ENCODE measurements at regions not wholly inside any gene's neighbourhood (a gene's known extent, or its start where the extent isn't known, plus 50 kb on each side); places are given as distances from the start of the nearest gene placed in this dataset.
"Not testable (repeated sequence)": the region's sequence is repeated elsewhere in the genome, so short reads cannot be mapped to it uniquely, and the experiment has no call there.

DNA sequence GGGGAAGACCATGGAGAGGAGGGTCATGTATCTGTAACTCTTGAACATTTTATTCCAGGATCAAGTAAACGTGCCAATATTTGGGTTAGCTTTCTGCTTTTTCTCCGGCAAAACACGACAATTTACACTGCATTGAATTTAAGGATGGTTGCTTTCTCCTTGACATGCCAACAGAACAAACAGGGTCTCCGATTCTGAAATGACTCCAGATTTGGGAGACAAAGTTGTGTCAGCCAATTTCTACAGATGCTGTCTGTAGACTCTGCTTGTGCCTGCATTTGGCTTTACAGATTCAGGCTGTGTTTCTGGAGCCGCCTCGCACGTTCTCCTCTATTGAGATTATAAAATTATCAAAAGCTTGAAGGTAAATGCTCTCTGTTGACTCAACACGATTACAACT, 207.0 kb downstream of the ASMT start:
- TF ChIP-seq, protein P1, sequence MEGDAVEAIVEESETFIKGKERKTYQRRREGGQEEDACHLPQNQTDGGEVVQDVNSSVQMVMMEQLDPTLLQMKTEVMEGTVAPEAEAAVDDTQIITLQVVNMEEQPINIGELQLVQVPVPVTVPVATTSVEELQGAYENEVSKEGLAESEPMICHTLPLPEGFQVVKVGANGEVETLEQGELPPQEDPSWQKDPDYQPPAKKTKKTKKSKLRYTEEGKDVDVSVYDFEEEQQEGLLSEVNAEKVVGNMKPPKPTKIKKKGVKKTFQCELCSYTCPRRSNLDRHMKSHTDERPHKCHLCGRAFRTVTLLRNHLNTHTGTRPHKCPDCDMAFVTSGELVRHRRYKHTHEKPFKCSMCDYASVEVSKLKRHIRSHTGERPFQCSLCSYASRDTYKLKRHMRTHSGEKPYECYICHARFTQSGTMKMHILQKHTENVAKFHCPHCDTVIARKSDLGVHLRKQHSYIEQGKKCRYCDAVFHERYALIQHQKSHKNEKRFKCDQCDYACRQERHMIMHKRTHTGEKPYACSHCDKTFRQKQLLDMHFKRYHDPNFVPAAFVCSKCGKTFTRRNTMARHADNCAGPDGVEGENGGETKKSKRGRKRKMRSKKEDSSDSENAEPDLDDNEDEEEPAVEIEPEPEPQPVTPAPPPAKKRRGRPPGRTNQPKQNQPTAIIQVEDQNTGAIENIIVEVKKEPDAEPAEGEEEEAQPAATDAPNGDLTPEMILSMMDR (IDR thresholded peaks at IDR 0.05; ENCODE audit: low read depth, low read length): no peak
- no peak for DNase-seq (ENCODE audit: low read depth in 2 of 2)
- H3K4me3 ChIP-seq (replicated peaks in 1 of 2; ENCODE audit: low read depth in 2 of 2, low read length in 2 of 2): no peak overlapping the region

DNA sequence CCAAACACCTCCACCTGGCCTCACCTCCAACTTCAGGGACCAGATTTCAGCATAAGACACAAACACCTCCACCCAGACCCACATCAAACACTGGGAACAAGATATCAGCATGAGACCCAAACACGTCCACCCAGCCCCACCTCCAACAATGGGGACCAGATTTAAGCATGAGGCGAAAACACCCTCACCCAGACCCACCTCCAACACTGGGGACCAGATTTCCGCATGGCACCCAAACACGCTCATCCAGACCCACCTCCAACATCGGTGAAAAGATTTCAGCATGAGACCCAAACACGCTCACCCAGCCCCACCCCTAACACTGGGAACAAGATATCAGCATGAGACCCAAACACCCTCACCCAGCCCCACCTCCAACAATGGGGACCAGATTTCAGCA, 210.0 kb downstream of the ASMT start:
- DNase-seq (ENCODE audit: low read depth in 2 of 2): no peak
- TF ChIP-seq, protein P1 (IDR thresholded peaks at IDR 0.05; ENCODE audit: low read depth, low read length): no peak
- H3K4me3 ChIP-seq (replicated peaks in 1 of 2; ENCODE audit: low read depth in 2 of 2, low read length in 2 of 2): no peak overlapping the region

DNA sequence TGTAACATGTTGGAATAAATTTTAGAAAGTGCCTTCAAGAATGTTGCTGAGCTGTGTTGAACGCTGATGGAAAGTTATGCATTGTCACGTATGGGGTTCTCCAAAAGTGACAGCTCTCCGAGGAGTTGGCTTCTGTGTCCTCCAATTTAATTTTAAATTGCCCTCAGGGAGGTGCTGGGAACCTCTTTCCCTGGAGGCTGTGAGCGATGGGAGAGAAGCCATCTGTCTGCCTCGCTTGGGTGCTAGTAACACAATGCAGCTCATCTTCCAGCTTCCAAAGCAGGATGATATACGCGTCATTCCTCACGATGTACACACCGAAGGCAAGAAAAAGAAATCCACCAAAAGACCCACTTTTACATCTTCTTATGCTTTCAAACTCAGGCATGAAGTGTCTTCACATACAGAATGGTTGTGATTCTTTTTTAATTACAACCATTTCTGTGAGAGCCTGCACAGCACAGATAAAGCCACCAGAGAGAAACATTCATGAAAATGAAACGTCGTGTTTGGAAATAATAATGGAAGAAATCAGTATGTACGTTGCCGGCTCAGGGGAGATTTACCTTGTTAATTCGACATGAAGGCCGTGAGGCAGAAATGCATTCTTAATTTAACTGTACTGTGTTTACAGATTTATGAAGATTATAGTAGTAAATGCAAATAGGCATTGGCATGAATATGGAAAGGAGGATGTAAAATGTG, 218.9 kb downstream of the ASMT start:
- TF ChIP-seq, protein P1 (IDR thresholded peaks at IDR 0.05; ENCODE audit: low read depth, low read length): no peak
- no peak for DNase-seq (ENCODE audit: low read depth in 2 of 2)

DNA sequence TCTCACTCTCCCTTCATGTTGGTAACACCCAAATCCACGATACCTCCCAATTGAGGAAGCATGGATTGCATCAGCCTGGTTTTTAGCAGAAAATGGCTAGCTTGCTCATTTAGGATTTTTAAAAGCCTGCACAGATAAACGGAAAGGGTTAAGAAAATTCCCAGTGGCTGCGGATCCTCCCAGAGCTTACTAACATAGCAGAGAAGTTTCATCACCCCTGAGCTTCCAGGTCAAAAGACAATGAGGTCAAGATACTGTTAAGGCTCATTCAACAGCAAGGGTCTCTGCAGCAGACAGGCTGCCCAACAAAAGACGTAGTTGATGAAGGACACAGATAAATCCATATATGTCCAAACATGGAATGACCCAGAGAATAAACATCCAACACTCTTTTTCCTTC, 220.2 kb downstream of the ASMT start:
- no peak for DNase-seq (ENCODE audit: low read depth in 2 of 2)
- TF ChIP-seq, protein P1 (IDR thresholded peaks at IDR 0.05; ENCODE audit: low read depth, low read length): no peak
- H3K4me3 ChIP-seq (replicated peaks in 1 of 2; ENCODE audit: low read depth in 2 of 2, low read length in 2 of 2): no peak overlapping the region

More for the DNA sequence above, 218.9 kb downstream of the ASMT start:
- no peak overlapping the region for H3K4me3 ChIP-seq (replicated peaks in 1 of 2; ENCODE audit: low read depth in 2 of 2, low read length in 2 of 2)

DNA sequence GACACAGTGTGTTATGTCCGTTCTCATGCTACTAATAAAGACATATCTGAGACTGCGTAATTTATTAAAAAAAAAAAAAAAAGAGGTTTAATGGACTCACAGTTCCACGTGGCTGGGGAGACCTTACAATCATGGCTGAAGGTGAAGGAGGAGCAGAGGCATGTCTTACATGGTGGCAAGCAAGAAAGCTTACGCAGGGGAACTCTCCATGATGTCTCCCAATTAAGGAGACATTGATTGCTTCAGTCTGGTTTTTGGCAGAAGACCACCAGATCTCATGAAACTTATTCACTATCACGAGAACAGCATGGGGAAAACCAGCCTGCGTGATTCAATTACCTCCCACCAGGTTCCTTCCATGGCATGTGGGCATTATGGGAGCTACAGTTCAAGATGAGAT, 221.8 kb downstream of the ASMT start:
- TF ChIP-seq, protein P1 (IDR thresholded peaks at IDR 0.05; ENCODE audit: low read depth, low read length): no peak
- H3K4me3 ChIP-seq (replicated peaks in 1 of 2; ENCODE audit: low read depth in 2 of 2, low read length in 2 of 2): no peak overlapping the region
- DNase-seq (ENCODE audit: low read depth in 2 of 2): no peak

DNA sequence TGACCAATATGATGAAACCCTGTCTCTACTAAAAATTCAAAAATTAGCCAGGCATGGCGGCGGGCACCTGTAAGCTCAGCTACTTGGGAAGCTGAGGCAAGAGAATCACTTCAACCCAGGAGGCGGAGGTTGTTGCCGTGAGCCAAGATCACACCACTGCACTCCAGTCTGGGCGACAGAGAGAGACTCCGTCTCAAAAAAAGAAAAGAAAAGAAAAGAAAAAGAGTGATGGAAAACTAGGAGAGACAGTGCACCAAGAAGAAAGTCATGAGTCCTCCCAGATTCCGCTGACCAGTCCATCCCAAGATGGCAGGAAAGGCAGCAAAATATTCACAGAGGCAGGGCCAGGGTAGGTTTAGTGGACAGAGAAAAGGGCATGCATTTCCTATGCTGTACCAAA, 226.9 kb downstream of the ASMT start:
- TF ChIP-seq, protein P1 (IDR thresholded peaks at IDR 0.05; ENCODE audit: low read depth, low read length): no peak
- no peak overlapping the region for H3K4me3 ChIP-seq (replicated peaks in 1 of 2; ENCODE audit: low read depth in 2 of 2, low read length in 2 of 2)
- DNase-seq (ENCODE audit: low read depth in 2 of 2): no peak

DNA sequence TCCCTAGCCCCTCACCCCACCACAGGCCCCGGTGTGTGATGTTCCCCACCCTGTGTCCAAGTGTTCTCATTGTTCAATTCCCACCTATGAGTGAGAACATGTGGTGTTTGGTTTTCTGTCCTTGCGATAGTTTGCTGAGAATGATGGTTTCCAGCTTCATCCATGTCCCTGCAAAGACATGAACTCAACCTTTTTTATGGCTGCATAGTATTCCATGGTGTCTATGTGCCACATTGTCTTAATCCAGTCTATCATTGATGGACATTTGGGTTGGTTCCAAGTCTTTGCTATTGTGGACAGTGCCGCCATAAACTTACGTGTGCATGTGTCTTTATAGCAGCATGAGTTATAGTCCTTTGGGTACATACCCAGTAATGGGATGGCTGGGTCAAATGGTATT, 232.1 kb downstream of the ASMT start:
- not testable (repeated sequence) for H3K4me3 ChIP-seq (replicated peaks in 1 of 2; ENCODE audit: low read depth in 2 of 2, low read length in 2 of 2)

DNA sequence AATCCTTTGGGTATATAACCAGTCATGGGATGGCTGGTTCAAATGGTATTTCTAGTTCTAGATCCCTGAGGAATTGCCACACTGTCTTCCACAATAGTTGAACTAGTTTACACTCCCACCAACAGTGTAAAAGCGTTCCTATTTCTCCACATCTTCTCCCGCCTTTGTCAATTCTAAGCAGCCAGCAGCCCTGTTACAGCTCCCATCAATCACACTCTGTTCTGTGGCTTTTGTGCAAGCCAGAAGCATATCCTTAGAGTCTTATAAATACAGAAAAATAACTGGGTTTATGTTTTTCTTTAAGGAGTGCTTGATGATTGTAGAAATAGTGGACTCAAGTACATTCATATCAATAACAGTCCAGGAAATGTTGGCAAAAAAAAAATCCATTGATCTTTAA, 232.9 kb downstream of the ASMT start:
- not testable (repeated sequence) for DNase-seq (ENCODE audit: low read depth in 2 of 2); H3K4me3 ChIP-seq (replicated peaks in 1 of 2; ENCODE audit: low read depth in 2 of 2, low read length in 2 of 2)

More for the DNA sequence above, 232.1 kb downstream of the ASMT start:
- not testable (repeated sequence) for DNase-seq (ENCODE audit: low read depth in 2 of 2)
